IPS-NIHi7 (cell line): ENCODE measurements at regions not wholly inside any gene's neighbourhood (a gene's known extent, or its start where the extent isn't known, plus 50 kb on each side); places are given as distances from the start of the nearest gene placed in this dataset.
A peak's percentile ranks its signal among the peaks of the same experiment; 100 is the strongest.

Experiments used
- DNase-seq: peaks from one replicate; pipeline ENCODE4 v3.0.0; 2012; ENCODE audit warnings: mixed read lengths; ENCODE audit errors: extremely low spot score

DNA sequence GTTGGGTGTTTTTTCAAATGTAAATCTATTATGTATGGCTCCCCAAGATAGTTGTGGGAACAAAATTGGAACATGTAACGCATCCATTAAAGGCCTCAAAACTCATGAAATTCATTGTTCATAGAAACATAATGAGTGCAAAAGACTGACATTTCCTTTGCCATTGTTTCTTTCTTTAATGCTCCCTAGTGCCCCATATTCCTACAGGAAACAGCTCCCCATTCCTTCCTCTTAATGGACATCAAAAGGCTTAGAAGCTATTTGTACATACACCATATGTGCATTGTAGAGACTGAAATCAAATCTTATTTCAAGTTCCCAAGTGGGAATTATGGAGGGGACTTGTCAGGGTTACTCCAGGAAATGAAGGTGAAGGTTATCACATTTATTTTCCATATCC lies 139.1 kb downstream of the AHR start:
- no peak for DNase-seq

GRCh38 chr7:17440025-17440784 lies 141.8 kb downstream of the AHR start:
- DNase-seq: peak; percentile 19

- DNase-seq: no peak
These were observed 142.4 kb downstream of the AHR start for GRCh38 chr7:17440831-17441230.

DNA sequence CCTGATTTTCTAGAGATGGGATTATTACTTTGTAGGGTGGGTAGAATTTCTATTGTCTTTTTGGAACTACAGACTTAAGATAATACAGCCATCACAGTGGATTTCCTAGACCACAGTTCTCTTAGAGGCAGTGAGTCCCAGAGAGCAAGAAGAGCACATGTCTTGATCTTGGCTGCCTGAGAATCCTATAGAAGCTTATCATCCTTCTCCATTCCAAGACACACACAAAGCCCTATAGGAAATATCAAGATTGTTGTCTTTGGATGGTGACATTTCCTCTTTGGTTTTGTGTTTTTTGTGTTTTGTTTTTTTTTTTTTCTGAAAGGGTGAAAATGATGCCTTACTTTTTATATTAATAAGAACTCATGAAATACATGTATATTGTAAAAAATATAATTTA lies 143.1 kb downstream of the AHR start:
- no peak for DNase-seq

GRCh38 chr7:17444151-17444550 lies 145.7 kb downstream of the AHR start:
- DNase-seq: no peak

DNA sequence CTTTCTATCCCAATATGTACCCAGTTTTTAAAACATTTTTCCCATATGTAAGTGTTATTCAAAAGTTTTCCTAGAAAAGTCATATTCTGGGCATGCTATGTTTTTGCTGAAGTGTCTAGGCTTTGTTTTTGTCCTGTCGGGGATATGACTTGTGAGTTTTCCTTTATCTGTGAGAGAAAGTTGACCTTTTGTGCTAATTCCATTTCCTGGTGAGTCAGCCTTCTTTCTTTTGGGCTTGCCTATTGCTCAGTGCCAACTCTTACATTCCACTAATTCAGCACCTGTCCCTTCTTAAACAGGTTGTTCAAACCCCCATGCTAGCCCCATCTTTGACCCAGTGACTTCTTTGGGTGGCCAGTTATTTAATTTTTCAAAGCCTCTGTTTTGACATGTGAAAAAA lies 146.2 kb downstream of the AHR start:
- DNase-seq: peak; percentile 17

DNA sequence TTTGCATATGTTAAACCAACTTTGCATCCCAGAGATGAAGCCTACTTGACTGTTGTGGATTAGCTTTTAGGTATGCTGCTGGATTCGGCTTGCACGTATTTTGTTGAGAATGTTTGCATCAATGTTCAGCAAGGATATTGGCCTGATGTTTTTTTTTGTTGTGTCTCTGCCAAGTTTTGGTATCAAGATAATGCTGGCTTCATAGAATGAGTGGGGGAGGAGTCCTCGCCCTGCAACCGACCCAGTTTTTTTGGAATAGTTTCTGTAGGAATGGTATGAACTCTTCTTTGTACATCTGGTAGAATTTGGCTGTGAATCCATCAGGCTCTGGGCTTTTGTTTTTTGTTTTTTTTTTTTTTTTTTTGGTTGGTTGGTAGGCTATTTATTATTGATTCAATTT lies 147.9 kb downstream of the AHR start:
- DNase-seq: no peak

- DNase-seq: no peak
These were observed 149.5 kb downstream of the AHR start for GRCh38 chr7:17447728-17448478.

- DNase-seq: no peak
These were observed 150.3 kb downstream of the AHR start for GRCh38 chr7:17448479-17449423.

DNA sequence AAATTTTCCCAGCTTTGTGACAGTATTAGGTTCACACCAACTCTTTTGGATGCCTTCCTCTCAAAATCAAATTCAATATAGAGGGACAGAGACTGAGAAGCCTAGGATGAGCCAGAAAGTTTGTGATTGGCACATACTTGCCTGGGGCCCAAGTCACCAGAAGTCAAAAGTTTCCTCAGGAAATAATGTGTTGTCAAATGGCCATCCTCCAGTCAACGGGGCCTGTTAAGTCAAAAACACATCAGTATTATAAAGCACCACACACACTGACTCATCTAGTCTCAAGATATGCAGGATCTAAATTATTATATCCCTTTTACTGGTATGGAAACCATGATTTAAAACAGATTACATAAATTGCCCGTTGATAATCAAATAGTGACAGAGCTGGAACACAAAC lies 158.1 kb downstream of the AHR start:
- DNase-seq: no peak

DNA sequence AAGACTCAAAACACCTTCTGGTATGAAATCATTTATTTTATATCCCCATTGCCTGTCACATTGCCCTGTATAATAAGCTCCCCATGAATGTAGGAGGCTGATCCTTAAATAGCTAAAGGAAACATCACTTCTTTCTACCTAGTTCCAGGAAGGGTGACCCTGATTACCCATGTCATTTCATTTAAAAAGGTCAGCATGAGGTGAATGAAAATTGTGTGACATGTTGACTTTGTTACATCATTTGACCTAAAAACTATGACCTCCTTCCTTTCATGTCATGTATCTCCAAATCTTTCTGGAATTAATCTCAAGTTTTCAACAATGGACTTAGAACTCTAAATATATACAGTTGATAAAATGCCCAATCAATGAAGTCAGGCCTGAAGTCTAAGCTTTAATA lies 161.5 kb downstream of the AHR start:
- DNase-seq: no peak

- DNase-seq: no peak
These were observed 162.2 kb downstream of the AHR start for GRCh38 chr7:17460665-17461064.

DNA sequence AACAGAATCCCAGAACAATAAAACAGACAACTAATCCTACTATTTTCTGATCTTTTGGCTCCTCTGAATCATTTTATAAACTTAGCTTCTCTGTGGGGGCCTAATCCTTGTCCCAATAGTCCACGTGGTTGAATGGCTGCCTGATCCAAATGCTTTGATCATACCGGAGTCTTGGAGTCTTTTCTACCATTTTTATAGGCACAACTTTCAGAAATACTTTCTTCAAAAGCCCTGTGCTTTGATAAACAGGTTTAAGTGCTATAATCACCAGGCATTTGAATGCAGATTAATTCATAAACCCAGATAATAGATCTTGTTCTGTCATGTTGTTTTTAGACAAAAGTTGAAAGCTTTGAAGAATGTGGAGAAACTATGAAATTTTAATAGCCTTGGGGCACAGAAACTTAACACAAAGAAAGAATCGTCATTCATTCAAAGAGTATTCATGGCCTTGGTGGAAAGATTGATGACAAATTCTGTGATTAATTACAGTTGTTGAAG lies 163.7 kb downstream of the AHR start:
- DNase-seq: no peak

DNA sequence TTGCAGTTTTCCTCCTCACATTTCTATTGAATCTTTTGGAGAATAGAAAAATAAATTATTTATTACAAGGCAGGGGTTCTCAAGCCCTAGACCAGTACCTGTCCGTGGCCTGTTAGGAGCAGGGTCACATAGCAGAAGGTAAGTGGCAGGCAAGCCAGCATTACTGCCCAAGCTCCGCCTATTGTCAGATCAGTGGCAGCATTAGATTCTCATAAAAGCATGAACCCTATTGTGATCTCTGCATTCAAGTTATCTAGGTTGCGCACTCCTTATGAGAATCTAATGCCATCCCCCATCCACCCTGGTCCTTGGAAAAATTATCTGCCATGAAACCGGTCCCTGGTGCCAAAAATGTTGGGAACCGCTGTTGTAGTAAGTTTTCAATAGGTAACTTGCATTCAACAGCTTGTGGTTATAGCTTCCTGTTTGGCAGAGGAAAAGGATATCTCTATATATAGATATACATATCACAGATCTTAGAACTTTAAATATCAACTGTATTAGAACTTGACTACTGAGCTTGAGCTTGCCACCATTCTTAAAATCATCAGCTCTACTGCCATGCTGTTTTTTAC lies 165.1 kb downstream of the AHR start:
- DNase-seq: no peak

DNA sequence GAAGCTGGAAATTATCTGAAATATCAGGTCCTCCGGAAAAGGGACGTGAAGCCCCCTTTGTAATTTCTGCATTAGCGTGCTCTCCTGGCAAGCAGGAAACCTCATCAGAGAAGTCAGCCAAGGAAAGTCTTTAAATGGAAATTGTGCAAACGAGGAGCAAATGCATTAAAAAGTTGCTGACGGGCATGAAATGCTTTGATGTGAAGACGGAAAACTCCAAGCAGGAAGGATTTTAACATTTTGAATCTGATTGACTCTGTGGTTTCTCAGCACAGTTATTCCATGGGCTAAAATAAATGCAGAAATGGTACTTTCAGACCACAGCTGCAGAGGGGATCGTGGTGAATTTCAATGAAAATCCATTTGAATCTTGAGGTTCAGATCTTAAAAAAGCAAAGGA lies 167.8 kb downstream of the AHR start:
- no peak for DNase-seq

- no peak for DNase-seq
These were observed 169.0 kb downstream of the AHR start for GRCh38 chr7:17467386-17467945.

DNA sequence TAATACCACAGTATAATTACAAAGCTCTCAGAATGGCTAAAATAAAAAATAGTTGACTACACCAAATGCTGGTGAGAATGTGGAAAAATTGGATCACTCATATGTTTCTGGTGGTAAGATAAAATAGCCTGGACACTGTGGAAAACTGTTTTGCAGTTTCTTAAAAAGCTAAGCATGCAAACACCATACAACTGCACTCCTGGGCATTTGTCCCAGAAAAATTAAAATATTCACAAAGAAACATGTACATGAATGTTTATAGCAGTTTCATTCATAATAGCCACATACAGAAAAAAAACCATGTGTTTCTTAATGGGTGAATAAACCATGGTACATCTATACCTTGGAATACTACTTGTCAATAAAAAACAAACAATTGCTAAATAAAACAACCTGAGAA lies 172.9 kb downstream of the AHR start:
- no peak for DNase-seq

GRCh38 chr7:17472518-17472917 lies 174.1 kb downstream of the AHR start:
- DNase-seq: no peak

- DNase-seq: no peak
These were observed 174.5 kb downstream of the AHR start for GRCh38 chr7:17472939-17473338.

- peak; percentile 60 for DNase-seq
These were observed 176.4 kb downstream of the AHR start for GRCh38 chr7:17474724-17475344.

DNA sequence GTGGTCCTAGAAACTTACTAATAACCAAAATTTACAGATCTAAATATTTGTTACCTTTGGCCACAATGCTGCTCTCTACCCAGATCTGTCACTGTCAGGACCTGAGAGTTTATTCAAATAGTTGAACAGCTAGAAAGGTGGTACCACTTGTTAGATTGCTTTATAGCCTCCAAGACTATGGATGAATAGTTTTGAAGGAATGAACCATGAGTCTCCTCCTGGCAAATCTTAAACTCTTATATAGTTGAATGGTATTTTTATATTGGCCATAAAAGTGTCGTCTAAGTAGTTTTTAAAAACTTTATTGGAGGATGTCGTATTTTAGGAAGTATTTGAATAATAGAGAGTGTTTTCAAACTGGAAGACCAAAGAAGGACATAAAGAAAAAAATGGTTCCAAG lies 178.7 kb downstream of the AHR start:
- no peak for DNase-seq
